ENCODE measurements at regions not wholly inside any gene's neighbourhood (a gene's known extent, or its start where the extent isn't known, plus 50 kb on each side); places are given as distances from the start of the nearest gene placed in this dataset.

- H3K27me3 Mint-ChIP-seq: no peaks in the 10 kb centered on the region
- Histone ChIP-seq H3K27ac (ENCODE audit: low read depth, low read length) (no peak overlapping the region), H3K4me3 (ENCODE audit: low read length) (no peak overlapping the region), H3K4me1 (ENCODE audit: control insufficient read depth in 2 of 2, insufficient read depth in 2 of 2, low read length in 2 of 2) (no peaks in the 10 kb centered on the region), H3K27me3 (ENCODE audit: control insufficient read depth in 2 of 2, insufficient read depth in 2 of 2, low read length in 2 of 2) (no peaks in the 10 kb centered on the region), H3K36me3 (ENCODE audit: control insufficient read depth in 2 of 3, insufficient read depth in 3 of 3, low read length in 3 of 3) (no peaks in the 10 kb centered on the region), H3K9me3 (ENCODE audit: control insufficient read depth in 2 of 3, low read length in 3 of 3) (no peaks in the 10 kb centered on the region)
- H3K4me3 Mint-ChIP-seq: no peak overlapping the region
- H3K9me3 Mint-ChIP-seq: no peaks in the 10 kb centered on the region
- intact Hi-C loops (cut with micrococcal nuclease): no loop called here
- ATAC-seq (no peak), DNase-seq (no peak)
- H3K4me1 Mint-ChIP-seq: no peaks in the 10 kb centered on the region
- CTCF ChIA-PET: no interaction called here
- H3K36me3 Mint-ChIP-seq: no peaks in the 10 kb centered on the region
- no peak overlapping the region for H3K27ac Mint-ChIP-seq
- POLR2A ChIA-PET: no interaction called here
Observed at GRCh38 chr13:73138276-73138637, 79.5 kb downstream of the KLF5 start.

DNA sequence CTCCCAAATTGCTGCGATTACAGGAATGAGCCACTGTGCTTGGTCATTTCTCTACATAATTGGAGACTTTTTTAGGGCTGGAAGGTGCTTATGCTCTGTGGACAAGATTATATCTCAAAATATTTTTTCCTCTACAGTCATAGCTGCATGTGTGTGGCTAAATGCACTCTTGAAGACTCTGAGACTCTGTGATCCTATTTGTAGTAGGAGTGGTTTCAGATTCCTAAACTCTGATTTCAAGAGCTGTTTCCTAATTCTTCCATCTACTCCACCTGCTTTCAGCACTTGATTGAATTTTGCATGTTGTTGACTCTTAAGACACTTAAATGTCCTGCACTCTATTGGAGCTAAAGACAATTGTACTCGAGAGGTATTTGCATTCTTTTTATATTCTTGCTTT lies 78.0 kb downstream of the KLF5 start:
- Mint-ChIP-seq H3K27ac (no peak overlapping the region), H3K27me3 (no peaks in the 10 kb centered on the region), H3K4me3 (no peak overlapping the region), H3K9me3 (peaks cover 0 to 2% (median 0%) of the 10 kb centered on the region in 11 donors), H3K36me3 (no peaks in the 10 kb centered on the region), H3K4me1 (no peaks in the 10 kb centered on the region)
- intact Hi-C loops (cut with micrococcal nuclease): no loop called here
- Histone ChIP-seq H3K36me3 (ENCODE audit: control insufficient read depth in 2 of 3, insufficient read depth in 3 of 3, low read length in 3 of 3) (no peaks in the 10 kb centered on the region), H3K4me1 (ENCODE audit: control insufficient read depth in 2 of 2, insufficient read depth in 2 of 2, low read length in 2 of 2) (no peaks in the 10 kb centered on the region), H3K4me3 (ENCODE audit: low read length) (no peak overlapping the region), H3K27me3 (ENCODE audit: control insufficient read depth in 2 of 2, insufficient read depth in 2 of 2, low read length in 2 of 2) (no peaks in the 10 kb centered on the region), H3K27ac (ENCODE audit: low read depth, low read length) (no peak overlapping the region), H3K9me3 (ENCODE audit: control insufficient read depth in 2 of 3, low read length in 3 of 3) (no peaks in the 10 kb centered on the region)
- ChIA-PET POLR2A (no interaction called here), CTCF (no interaction called here)
- ATAC-seq (no peak), DNase-seq (no peak)

DNA sequence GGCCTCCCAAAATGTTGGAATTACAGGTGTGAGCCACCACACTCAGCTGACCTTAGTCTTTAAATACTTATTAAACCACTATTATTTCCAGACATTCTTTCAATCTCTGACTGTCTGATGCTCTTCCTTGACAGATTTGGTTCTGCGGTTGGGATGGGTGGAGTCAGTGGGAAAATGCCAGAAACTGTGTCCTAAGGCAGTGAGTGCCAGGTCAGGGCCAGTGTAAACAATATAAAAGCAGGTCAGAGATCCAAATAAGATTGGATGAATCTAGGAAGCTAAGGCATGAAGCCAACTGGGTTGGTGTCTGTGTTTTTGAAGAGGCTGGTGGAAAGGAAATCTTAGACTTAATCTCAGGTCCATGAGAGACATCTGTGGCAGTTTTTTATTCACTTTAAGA lies 74.7 kb downstream of the KLF5 start:
- Mint-ChIP-seq H3K27ac (no peak overlapping the region), H3K27me3 (no peaks in the 10 kb centered on the region), H3K4me3 (no peak overlapping the region), H3K36me3 (no peaks in the 10 kb centered on the region), H3K4me1 (no peaks in the 10 kb centered on the region), H3K9me3 (peaks cover 0 to 2% (median 0%) of the 10 kb centered on the region in 11 donors)
- Histone ChIP-seq H3K4me1 (ENCODE audit: control insufficient read depth in 2 of 2, insufficient read depth in 2 of 2, low read length in 2 of 2) (no peaks in the 10 kb centered on the region), H3K4me3 (ENCODE audit: low read length) (no peak overlapping the region), H3K27me3 (ENCODE audit: control insufficient read depth in 2 of 2, insufficient read depth in 2 of 2, low read length in 2 of 2) (no peaks in the 10 kb centered on the region), H3K36me3 (ENCODE audit: control insufficient read depth in 2 of 3, insufficient read depth in 3 of 3, low read length in 3 of 3) (no peaks in the 10 kb centered on the region), H3K27ac (ENCODE audit: low read depth, low read length) (no peak overlapping the region), H3K9me3 (ENCODE audit: control insufficient read depth in 2 of 3, low read length in 3 of 3) (no peaks in the 10 kb centered on the region)
- DNase-seq (no peak), ATAC-seq (no peak)
- intact Hi-C loops (cut with micrococcal nuclease): no loop called here
- ChIA-PET CTCF (no interaction called here), POLR2A (no interaction called here)

GRCh38 chr13:73131247-73131646 lies 72.4 kb downstream of the KLF5 start:
- Mint-ChIP-seq H3K27ac (no peak overlapping the region), H3K4me1 (no peaks in the 10 kb centered on the region), H3K9me3 (peaks cover 0 to 2% (median 0%) of the 10 kb centered on the region in 11 donors), H3K27me3 (no peaks in the 10 kb centered on the region), H3K4me3 (no peak overlapping the region), H3K36me3 (no peaks in the 10 kb centered on the region)
- H3K36me3 ChIP-seq (ENCODE audit: control insufficient read depth in 2 of 3, insufficient read depth in 3 of 3, low read length in 3 of 3): no peaks in the 10 kb centered on the region
- no peak overlapping the region for H3K27ac ChIP-seq (ENCODE audit: low read depth, low read length)
- H3K4me1 ChIP-seq (ENCODE audit: control insufficient read depth in 2 of 2, insufficient read depth in 2 of 2, low read length in 2 of 2): no peaks in the 10 kb centered on the region
- no peak overlapping the region for H3K4me3 ChIP-seq (ENCODE audit: low read length)
- POLR2A ChIA-PET: interaction anchor here (0.6 kb wide), 1 partner anchor 135 kb away, joined by 4 read pairs; no protein-coding TSS in a partner anchor
- CTCF ChIA-PET: no interaction called here
- no peaks in the 10 kb centered on the region for H3K27me3 ChIP-seq (ENCODE audit: control insufficient read depth in 2 of 2, insufficient read depth in 2 of 2, low read length in 2 of 2)
- intact Hi-C loops (cut with micrococcal nuclease): no loop called here
- no peaks in the 10 kb centered on the region for H3K9me3 ChIP-seq (ENCODE audit: control insufficient read depth in 2 of 3, low read length in 3 of 3)
- DNase-seq (no peak), ATAC-seq (no peak)

- DNase-seq (no peak), ATAC-seq (no peak)
- ChIA-PET POLR2A (no interaction called here), CTCF (no interaction called here)
- no peak overlapping the region for H3K27ac ChIP-seq (ENCODE audit: low read depth, low read length)
- Mint-ChIP-seq H3K27me3 (no peaks in the 10 kb centered on the region), H3K9me3 (peaks cover 0 to 2% (median 0%) of the 10 kb centered on the region in 11 donors), H3K27ac (no peak overlapping the region), H3K36me3 (no peaks in the 10 kb centered on the region), H3K4me1 (no peaks in the 10 kb centered on the region), H3K4me3 (no peak overlapping the region)
- no peaks in the 10 kb centered on the region for H3K36me3 ChIP-seq (ENCODE audit: control insufficient read depth in 2 of 3, insufficient read depth in 3 of 3, low read length in 3 of 3)
- intact Hi-C loops (cut with micrococcal nuclease): no loop called here
- H3K9me3 ChIP-seq (ENCODE audit: control insufficient read depth in 2 of 3, low read length in 3 of 3): no peaks in the 10 kb centered on the region
- H3K4me3 ChIP-seq (ENCODE audit: low read length): no peak overlapping the region
- no peaks in the 10 kb centered on the region for H3K27me3 ChIP-seq (ENCODE audit: control insufficient read depth in 2 of 2, insufficient read depth in 2 of 2, low read length in 2 of 2)
- no peaks in the 10 kb centered on the region for H3K4me1 ChIP-seq (ENCODE audit: control insufficient read depth in 2 of 2, insufficient read depth in 2 of 2, low read length in 2 of 2)
Observed at GRCh38 chr13:73129023-73129422, 70.2 kb downstream of the KLF5 start.

All from naive thymus-derived CD4-positive, alpha-beta T cell (primary cell).